ENCODE measurements at regions not wholly inside any gene's neighbourhood (a gene's known extent, or its start where the extent isn't known, plus 50 kb on each side); places are given as distances from the start of the nearest gene placed in this dataset.
"Not testable (repeated sequence)": the region's sequence is repeated elsewhere in the genome, so short reads cannot be mapped to it uniquely, and the experiment has no call there.

DNA sequence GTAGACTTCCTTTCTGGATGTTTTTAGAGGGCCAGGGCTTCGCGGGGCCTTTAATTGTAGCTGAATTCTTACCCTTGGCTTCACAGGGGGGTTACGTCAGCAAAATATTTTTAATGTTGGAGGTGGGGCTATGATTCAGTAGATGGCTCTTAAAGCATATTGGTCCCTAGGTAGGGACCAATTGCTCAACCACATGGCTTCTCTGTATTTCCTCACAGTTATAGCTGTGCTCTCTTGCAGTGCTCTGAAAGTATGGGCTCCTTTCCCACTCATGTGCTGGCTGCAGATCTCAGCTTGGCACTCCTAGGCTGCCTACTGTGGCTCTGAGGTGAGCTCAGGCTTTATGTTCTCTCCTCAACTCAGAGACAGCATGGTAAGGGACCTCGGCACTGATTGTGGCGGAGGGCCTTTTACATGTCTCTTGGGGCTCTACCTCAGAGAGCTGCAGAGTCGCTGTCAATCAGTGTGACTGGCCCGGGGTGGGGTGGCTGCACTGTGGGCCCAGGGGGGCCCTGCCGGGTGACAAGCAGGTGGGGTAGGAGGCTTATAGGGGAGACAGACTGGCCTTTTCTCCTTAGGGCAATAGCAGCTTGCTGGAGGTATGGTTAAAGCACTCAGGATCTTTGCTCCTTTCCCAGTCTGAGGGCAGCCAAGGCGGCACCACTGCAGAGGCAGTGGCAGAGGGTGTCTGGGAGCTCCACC lies 318.0 kb downstream of the DOK5 start:
- H3K27ac ChIP-seq, result no peak overlapping the region
- ATAC-seq, result peak; percentile 51
- no peak for TF ChIP-seq EP300 (IDR thresholded peaks at IDR 0.05)
- TF ChIP-seq POLR2AphosphoS5 (IDR thresholded peaks at IDR 0.05), result no peak
- TF ChIP-seq POLR2A (IDR thresholded peaks at IDR 0.05), result no peak
- H3K27me3 ChIP-seq, result no peaks in the 10 kb centered on the region
- no peaks in the 10 kb centered on the region for H3K36me3 ChIP-seq
- peaks cover 0 to 11% (median 0%) of the 10 kb centered on the region in 3 donors for H3K9me3 ChIP-seq
- no peak overlapping the region for H3K4me3 ChIP-seq
- 64 to 65% methylated on average over 2 to 3 of the region's 9 CpGs for WGBS, 2 donors (ENCODE audit: low coverage in 1 of 2)
- H3K4me1 ChIP-seq, result no peaks in the 10 kb centered on the region

DNA sequence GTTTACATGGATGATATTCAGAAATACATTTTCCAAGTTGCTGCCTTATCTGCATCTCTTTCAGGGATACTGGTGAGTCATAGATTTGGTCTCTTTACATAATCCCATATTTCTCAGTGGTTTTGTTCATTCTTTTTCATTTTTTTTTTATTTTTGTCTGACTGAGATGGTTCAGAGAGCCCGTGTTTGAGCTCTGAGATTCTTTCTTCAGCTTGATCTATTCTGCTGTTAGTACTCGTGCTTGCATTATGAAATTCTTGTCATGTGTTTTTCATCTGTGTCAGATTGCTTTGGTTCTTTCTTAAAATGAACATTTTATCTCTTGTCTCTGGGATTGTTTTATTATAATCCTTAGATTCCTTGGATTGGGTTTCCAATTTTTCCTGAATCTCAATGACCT lies 317.3 kb downstream of the DOK5 start:
- no peaks in the 10 kb centered on the region for H3K27me3 ChIP-seq
- WGBS, 2 donors (ENCODE audit: low coverage in 1 of 2), result 78 to 92% methylated on average over 1 to 2 of the region's 2 CpGs
- TF ChIP-seq EP300 (IDR thresholded peaks at IDR 0.05), result no peak
- no peak for TF ChIP-seq POLR2AphosphoS5 (IDR thresholded peaks at IDR 0.05)
- H3K36me3 ChIP-seq, result no peaks in the 10 kb centered on the region
- peaks cover 0 to 13% (median 0%) of the 10 kb centered on the region in 3 donors for H3K9me3 ChIP-seq
- no peak for ATAC-seq
- H3K4me1 ChIP-seq, result no peaks in the 10 kb centered on the region
- H3K4me3 ChIP-seq, result no peak overlapping the region
- H3K27ac ChIP-seq, result no peak overlapping the region

DNA sequence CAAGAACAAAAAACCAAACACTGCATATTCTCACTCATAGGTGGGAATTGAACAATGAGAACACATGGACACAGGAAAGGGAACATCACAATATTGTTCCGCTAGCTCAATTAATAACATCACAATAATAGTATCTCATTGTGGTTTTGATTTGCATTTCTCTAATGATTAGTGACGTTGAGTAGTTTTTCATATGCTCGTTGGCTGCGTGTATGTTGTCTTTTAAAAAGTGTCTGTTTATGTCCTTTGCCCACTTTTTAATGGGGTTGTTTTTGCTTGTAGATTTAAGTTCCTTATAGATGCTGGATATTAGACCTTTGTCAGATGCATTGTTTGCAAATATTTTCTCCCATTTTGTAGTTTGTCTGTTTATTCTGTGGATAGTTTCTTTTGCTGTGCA lies 312.9 kb downstream of the DOK5 start:
- not testable (repeated sequence) for H3K36me3 ChIP-seq, H3K4me1 ChIP-seq, ATAC-seq, H3K4me3 ChIP-seq, H3K27ac ChIP-seq, H3K27me3 ChIP-seq
- WGBS, 2 donors (ENCODE audit: low coverage in 1 of 2), result 88 to 98% methylated on average over 4 of the region's 4 CpGs
- H3K9me3 ChIP-seq, result peaks cover 0 to 13% (median 0%) of the 10 kb centered on the region in 3 donors

DNA sequence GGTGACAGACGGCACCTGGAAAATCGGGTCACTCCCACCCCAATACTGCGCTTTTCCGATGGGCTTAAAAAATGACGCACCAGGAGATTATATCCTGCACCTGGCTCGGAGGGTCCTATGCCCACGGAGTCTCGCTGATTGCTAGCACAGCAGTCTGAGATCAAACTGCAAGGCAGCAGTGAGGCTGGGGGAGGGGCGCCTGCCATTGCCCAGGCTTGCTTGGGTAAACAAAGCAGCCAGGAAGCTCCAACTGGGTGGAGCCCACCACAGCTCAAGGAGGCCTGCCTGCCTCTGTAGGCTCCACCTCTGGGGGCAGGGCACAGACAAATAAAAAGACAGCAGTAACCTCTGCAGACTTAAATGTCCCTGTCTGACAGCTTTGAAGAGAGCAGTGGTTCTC lies 307.4 kb downstream of the DOK5 start:
- ATAC-seq, H3K4me1 ChIP-seq, H3K9me3 ChIP-seq, H3K27ac ChIP-seq, H3K36me3 ChIP-seq, H3K4me3 ChIP-seq, H3K27me3 ChIP-seq: not testable (repeated sequence)
- 93% methylated on average over 5 of the region's 9 CpGs; no CpG with 5 or more reads in 1 of the 2 donors for WGBS, 2 donors (ENCODE audit: low coverage in 1 of 2)

GRCh38 chr20:54774426-54774825 lies 299.0 kb downstream of the DOK5 start:
- Histone ChIP-seq H3K36me3 (no peaks in the 10 kb centered on the region), H3K27ac (no peak overlapping the region), H3K9me3 (no peaks in the 10 kb centered on the region), H3K27me3 (no peaks in the 10 kb centered on the region), H3K4me1 (no peaks in the 10 kb centered on the region), H3K4me3 (no peak overlapping the region)
- TF ChIP-seq POLR2AphosphoS5 (IDR thresholded peaks at IDR 0.05) (no peak), POLR2A (IDR thresholded peaks at IDR 0.05) (no peak), EP300 (IDR thresholded peaks at IDR 0.05) (no peak), CTCF (IDR thresholded peaks at IDR 0.05) (no peak)
- WGBS, 2 donors (ENCODE audit: low coverage in 1 of 2), result 81 to 93% methylated on average over 3 to 5 of the region's 5 CpGs
- ATAC-seq, result no peak

- TF ChIP-seq POLR2AphosphoS5 (IDR thresholded peaks at IDR 0.05), result no peak
- Histone ChIP-seq H3K27me3 (no peaks in the 10 kb centered on the region), H3K4me3 (no peak overlapping the region), H3K36me3 (no peaks in the 10 kb centered on the region), H3K4me1 (no peaks in the 10 kb centered on the region), H3K9me3 (no peaks in the 10 kb centered on the region), H3K27ac (no peak overlapping the region)
- 84 to 90% methylated on average over 2 to 3 of the region's 8 CpGs for WGBS, 2 donors (ENCODE audit: low coverage in 1 of 2)
- ATAC-seq, result no peak
Measured at GRCh38 chr20:54773643-54774000, 298.2 kb downstream of the DOK5 start.

- ATAC-seq, result no peak
- 70 to 76% methylated on average over 4 of the region's 4 CpGs for WGBS, 2 donors (ENCODE audit: low coverage in 1 of 2)
- no peak overlapping the region for H3K4me3 ChIP-seq
Measured at GRCh38 chr20:54772893-54773642, 297.7 kb downstream of the DOK5 start.

DNA sequence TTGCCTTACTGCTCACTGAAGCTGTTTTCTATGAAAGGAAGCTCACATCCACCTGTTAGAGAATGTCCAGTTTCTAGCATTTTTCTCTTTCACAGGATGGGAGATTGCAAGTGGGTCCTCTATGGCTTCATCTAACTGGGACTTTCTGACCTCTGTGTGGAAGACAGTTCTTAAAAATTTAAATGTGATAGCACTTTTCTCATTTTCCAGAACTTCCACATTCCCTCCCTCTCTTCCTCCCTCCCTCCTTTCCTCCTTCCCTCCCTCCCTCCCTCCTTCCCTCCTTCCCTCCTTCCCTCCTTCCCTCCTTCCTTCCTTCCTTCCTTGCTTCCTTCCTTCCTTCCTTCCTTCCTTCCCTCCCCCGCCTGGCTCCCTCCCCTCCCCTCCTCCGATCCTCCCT lies 291.1 kb downstream of the DOK5 start:
- H3K27me3 ChIP-seq, result no peaks in the 10 kb centered on the region
- 37% methylated on average over 2 of the region's 2 CpGs; no CpG with 5 or more reads in 1 of the 2 donors for WGBS, 2 donors (ENCODE audit: low coverage in 1 of 2)
- H3K4me1 ChIP-seq, result no peaks in the 10 kb centered on the region
- no peaks in the 10 kb centered on the region for H3K9me3 ChIP-seq
- no peak overlapping the region for H3K27ac ChIP-seq
- TF ChIP-seq EP300 (IDR thresholded peaks at IDR 0.05), result no peak
- no peak for TF ChIP-seq POLR2A (IDR thresholded peaks at IDR 0.05)
- TF ChIP-seq CTCF (IDR thresholded peaks at IDR 0.05), result no peak
- TF ChIP-seq POLR2AphosphoS5 (IDR thresholded peaks at IDR 0.05), result no peak
- no peaks in the 10 kb centered on the region for H3K36me3 ChIP-seq
- no peak overlapping the region for H3K4me3 ChIP-seq
- ATAC-seq, result no peak

More at GRCh38 chr20:54772893-54773642, 297.7 kb downstream of the DOK5 start:
- Histone ChIP-seq H3K27me3 (no peaks in the 10 kb centered on the region), H3K27ac (no peak overlapping the region), H3K36me3 (no peaks in the 10 kb centered on the region), H3K9me3 (no peaks in the 10 kb centered on the region), H3K4me1 (no peaks in the 10 kb centered on the region)
- no peak for TF ChIP-seq POLR2A (IDR thresholded peaks at IDR 0.05)
